Activated B cell treated with CpG ODN at 0.5 μM for 24 hours (primary cell): ENCODE measurements at regions not wholly inside any gene's neighbourhood (a gene's known extent, or its start where the extent isn't known, plus 50 kb on each side); places are given as distances from the start of the nearest gene placed in this dataset.

Source experiments
- ATAC-seq: fragments of 200-7000 bp; cut with Tn5 transposase; one replicate; pipeline ENCODE4 v1.10.0; 2021; ENCODE audit warnings: low read depth, mild to moderate bottlenecking, moderate library complexity
- CTCF ChIA-PET: fragments of 350-600 bp; sonication (Branson Sonifier 250); formaldehyde crosslinking; loops from one replicate; lab custom pipeline; 2021; ENCODE audit warnings: antibody characterized with exemption; lab: Charles Lee
- POLR2A ChIA-PET: fragments of 350-600 bp; sonication (Branson Sonifier 250); formaldehyde crosslinking; loops from one replicate; lab custom pipeline; 2021; ENCODE audit warnings: antibody characterized with exemption; lab: Charles Lee
- DNase-seq: peaks from one replicate; pipeline ENCODE4 v3.0.0; 2022
- H3K27ac Mint-ChIP-seq: one replicate; pipeline ENCODE4 v1.8.0; 2020; ENCODE audit warnings: mixed read lengths
- H3K27me3 Mint-ChIP-seq: one replicate; pipeline ENCODE4 v1.8.0; 2021; ENCODE audit warnings: mixed read lengths
- H3K36me3 Mint-ChIP-seq: one replicate; pipeline ENCODE4 v1.8.0; 2021; ENCODE audit warnings: low read depth, mixed read lengths
- H3K4me1 Mint-ChIP-seq: one replicate; pipeline ENCODE4 v1.8.0; 2021; ENCODE audit warnings: mixed read lengths
- H3K4me3 Mint-ChIP-seq: one replicate; pipeline ENCODE4 v1.8.0; 2020; ENCODE audit warnings: mild to moderate bottlenecking, mixed read lengths
- H3K9me3 Mint-ChIP-seq: one replicate; pipeline ENCODE4 v1.8.0; 2020; ENCODE audit warnings: mixed read lengths
- intact Hi-C: fragments of 100-400 bp; cut with micrococcal nuclease; formaldehyde crosslinking; loops from one replicate; pipeline ENCODE4 v1.15.1; 2024
- TF ChIP-seq, protein P1 (sequence below): fragments of 200-600 bp; IDR thresholded peaks from one replicate; pipeline ENCODE4 v1.8.0; 2022; ENCODE audit warnings: antibody characterized with exemption, mild to moderate bottlenecking

DNA sequence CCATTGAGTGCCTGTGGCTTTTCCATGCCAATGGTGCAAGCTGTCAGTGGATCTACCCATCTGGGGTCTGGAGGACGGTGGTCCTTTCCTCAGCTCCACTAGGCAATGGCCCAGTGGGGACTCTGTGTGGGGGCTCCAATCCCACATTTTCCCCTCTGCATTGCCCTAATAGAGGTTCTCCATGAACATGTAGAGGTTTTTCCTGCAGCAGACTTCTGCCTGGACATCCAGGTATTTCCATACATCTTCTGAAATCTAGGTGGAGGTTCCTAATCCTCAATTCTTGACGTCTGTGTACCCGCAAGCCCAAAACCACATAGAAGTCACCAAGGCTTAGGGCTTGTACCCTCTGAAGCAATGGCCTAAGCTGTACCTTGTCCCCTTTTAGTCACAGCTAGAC, 703.1 kb downstream of the MCTP2 start:
- ChIA-PET CTCF (no interaction called here), POLR2A (no interaction called here)
- TF ChIP-seq, protein P1, sequence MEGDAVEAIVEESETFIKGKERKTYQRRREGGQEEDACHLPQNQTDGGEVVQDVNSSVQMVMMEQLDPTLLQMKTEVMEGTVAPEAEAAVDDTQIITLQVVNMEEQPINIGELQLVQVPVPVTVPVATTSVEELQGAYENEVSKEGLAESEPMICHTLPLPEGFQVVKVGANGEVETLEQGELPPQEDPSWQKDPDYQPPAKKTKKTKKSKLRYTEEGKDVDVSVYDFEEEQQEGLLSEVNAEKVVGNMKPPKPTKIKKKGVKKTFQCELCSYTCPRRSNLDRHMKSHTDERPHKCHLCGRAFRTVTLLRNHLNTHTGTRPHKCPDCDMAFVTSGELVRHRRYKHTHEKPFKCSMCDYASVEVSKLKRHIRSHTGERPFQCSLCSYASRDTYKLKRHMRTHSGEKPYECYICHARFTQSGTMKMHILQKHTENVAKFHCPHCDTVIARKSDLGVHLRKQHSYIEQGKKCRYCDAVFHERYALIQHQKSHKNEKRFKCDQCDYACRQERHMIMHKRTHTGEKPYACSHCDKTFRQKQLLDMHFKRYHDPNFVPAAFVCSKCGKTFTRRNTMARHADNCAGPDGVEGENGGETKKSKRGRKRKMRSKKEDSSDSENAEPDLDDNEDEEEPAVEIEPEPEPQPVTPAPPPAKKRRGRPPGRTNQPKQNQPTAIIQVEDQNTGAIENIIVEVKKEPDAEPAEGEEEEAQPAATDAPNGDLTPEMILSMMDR, result no peak
- intact Hi-C loops, result no loop called here
- H3K9me3 Mint-ChIP-seq, result peaks cover 9% of the 10 kb centered on the region
- no peaks in the 10 kb centered on the region for H3K4me1 Mint-ChIP-seq
- no peaks in the 10 kb centered on the region for H3K27me3 Mint-ChIP-seq
- DNase-seq (no peak), ATAC-seq (no peak)
- no peak overlapping the region for H3K4me3 Mint-ChIP-seq
- H3K27ac Mint-ChIP-seq, result no peak overlapping the region
- H3K36me3 Mint-ChIP-seq, result no peaks in the 10 kb centered on the region

DNA sequence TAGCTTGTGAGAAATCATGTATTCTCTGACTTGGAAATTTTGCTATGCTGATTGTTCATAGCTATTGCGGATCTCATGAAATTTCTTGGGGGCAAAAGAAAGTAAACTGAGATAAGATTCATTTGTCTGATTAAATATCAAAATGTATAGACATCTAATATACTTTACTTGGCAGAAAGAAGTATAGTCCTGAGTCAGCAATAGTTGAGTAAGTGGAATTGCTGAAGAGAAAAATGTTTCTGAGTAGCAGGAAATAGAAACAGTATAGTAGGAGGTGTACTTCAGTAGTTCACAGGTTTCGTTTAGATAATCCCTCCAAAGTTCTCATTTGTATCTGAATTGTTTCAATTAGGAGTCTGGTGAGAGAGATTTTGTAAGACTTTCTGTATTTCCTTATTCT, 705.9 kb downstream of the MCTP2 start:
- TF ChIP-seq, protein P1, result no peak
- POLR2A ChIA-PET, result no interaction called here
- H3K4me3 Mint-ChIP-seq, result no peak overlapping the region
- no peak overlapping the region for H3K27ac Mint-ChIP-seq
- no peaks in the 10 kb centered on the region for H3K36me3 Mint-ChIP-seq
- DNase-seq, result no peak
- no peak for ATAC-seq
- H3K27me3 Mint-ChIP-seq, result no peaks in the 10 kb centered on the region
- CTCF ChIA-PET, result no interaction called here
- peaks cover 7% of the 10 kb centered on the region for H3K9me3 Mint-ChIP-seq
- intact Hi-C loops, result no loop called here
- no peaks in the 10 kb centered on the region for H3K4me1 Mint-ChIP-seq

DNA sequence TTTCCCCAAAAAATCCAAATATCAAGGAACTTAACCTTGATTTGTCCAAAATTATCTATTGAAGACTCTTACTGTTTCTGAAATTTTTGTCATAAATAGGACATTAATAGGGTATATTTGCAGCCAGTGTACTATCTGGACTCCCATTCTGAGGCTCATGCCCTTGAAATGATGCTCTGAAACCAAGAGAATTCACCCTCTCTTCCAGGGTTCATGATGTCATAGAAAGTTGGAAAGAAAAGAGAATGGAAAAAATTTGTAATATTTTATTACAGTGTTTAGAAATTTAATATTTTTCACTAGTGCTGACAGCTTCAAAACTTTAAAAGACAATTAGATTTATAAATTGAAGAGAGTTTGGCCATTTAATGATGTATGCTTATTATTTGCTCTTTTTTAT, 712.5 kb downstream of the MCTP2 start:
- H3K4me1 Mint-ChIP-seq, result no peaks in the 10 kb centered on the region
- TF ChIP-seq, protein P1, result no peak
- intact Hi-C loops, result loop anchor here (10.0 kb wide), 1 partner anchor 61 kb away; no protein-coding TSS in a partner anchor
- H3K4me3 Mint-ChIP-seq, result no peak overlapping the region
- no peaks in the 10 kb centered on the region for H3K9me3 Mint-ChIP-seq
- no peaks in the 10 kb centered on the region for H3K27me3 Mint-ChIP-seq
- no peaks in the 10 kb centered on the region for H3K36me3 Mint-ChIP-seq
- DNase-seq (no peak), ATAC-seq (no peak)
- no peak overlapping the region for H3K27ac Mint-ChIP-seq
- ChIA-PET POLR2A (no interaction called here), CTCF (no interaction called here)

DNA sequence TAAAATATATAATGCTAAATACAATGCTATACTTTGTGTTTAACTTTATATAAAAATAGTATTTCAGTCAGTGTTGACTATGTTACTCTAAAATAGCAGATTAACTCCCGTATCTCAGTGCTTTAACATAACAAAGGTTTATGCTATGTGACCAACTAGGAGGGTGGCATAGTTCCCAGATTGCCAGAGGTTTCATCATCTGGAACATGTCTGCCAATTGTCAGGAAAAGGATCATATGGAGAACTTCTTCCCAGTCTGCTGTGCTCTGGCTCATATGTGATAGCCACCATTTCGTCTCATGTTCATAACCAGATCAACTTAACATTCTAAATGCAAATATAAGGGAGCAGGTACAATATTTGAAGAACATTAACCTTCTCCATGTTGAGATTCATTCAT, 720.2 kb downstream of the MCTP2 start:
- no peak overlapping the region for H3K27ac Mint-ChIP-seq
- ChIA-PET POLR2A (no interaction called here), CTCF (no interaction called here)
- DNase-seq (no peak), ATAC-seq (no peak)
- no peaks in the 10 kb centered on the region for H3K27me3 Mint-ChIP-seq
- intact Hi-C loops, result no loop called here
- no peaks in the 10 kb centered on the region for H3K36me3 Mint-ChIP-seq
- no peaks in the 10 kb centered on the region for H3K4me1 Mint-ChIP-seq
- peaks cover 6% of the 10 kb centered on the region for H3K9me3 Mint-ChIP-seq
- TF ChIP-seq, protein P1, result no peak
- H3K4me3 Mint-ChIP-seq, result no peak overlapping the region

DNA sequence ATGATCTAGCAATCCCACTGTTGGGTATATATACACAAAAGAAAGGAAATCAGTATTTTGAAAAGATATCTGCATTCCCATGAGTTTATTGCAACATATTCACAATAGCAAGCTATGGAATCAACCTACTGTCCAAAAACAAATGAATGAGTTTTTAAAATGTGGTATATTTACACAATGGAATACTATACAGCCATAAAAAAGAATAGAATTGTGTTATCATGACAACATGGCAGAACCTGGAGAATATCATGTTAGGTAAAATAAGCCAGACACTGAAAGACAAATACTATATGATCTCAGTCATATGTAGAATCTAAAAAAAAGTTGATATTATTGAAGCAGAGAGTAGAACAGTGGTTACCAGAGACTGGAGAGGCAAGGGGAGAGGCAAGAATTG, 732.6 kb downstream of the MCTP2 start:
- no peaks in the 10 kb centered on the region for H3K36me3 Mint-ChIP-seq
- no peak for ATAC-seq
- intact Hi-C loops, result no loop called here
- TF ChIP-seq, protein P1, result no peak
- ChIA-PET CTCF (no interaction called here), POLR2A (no interaction called here)
- peaks cover 6% of the 10 kb centered on the region for H3K9me3 Mint-ChIP-seq
- H3K27ac Mint-ChIP-seq, result no peak overlapping the region
- no peak overlapping the region for H3K4me3 Mint-ChIP-seq
- no peaks in the 10 kb centered on the region for H3K4me1 Mint-ChIP-seq
- no peak for DNase-seq
- no peaks in the 10 kb centered on the region for H3K27me3 Mint-ChIP-seq
